Loucy (cell line): ENCODE measurements at regions not wholly inside any gene's neighbourhood (a gene's known extent, or its start where the extent isn't known, plus 50 kb on each side); places are given as distances from the start of the nearest gene placed in this dataset.

ENCODE experiments used
- H2AFZ ChIP-seq: fragments of 200-600 bp; sonication (generic); 2 replicates; pipeline ENCODE4 v1.6.0; 2016; ENCODE audit warnings: antibody characterized with exemption, mild to moderate bottlenecking, low read length, moderate library complexity
- H3F3A ChIP-seq: fragments of 200-600 bp; 2 replicates; pipeline ENCODE4 v1.6.0; 2016; ENCODE audit warnings: antibody characterized with exemption, low read depth, mild to moderate bottlenecking
- H3K27me3 ChIP-seq: fragments of 200-600 bp; sonication (generic); 2 replicates; pipeline ENCODE4 v1.6.1; 2014; ENCODE audit warnings: low read length, mild to moderate bottlenecking; ENCODE audit not compliant: insufficient read depth, poor library complexity, severe bottlenecking
- H3K36me3 ChIP-seq: fragments of 200-600 bp; sonication (generic); 2 replicates; pipeline ENCODE4 v1.6.1; 2016; ENCODE audit warnings: low read length; ENCODE audit not compliant: insufficient read depth
- H3K4me1 ChIP-seq: fragments of 200-600 bp; sonication (generic); 2 replicates; pipeline ENCODE4 v1.5.1; 2014; ENCODE audit warnings: low read length, mild to moderate bottlenecking; ENCODE audit not compliant: insufficient read depth, poor library complexity, severe bottlenecking
- H3K4me2 ChIP-seq: fragments of 200-600 bp; sonication (generic); 2 replicates; pipeline ENCODE4 v1.6.0; 2014; ENCODE audit warnings: antibody characterized with exemption, low read length, low read depth, mild to moderate bottlenecking; ENCODE audit not compliant: poor library complexity, severe bottlenecking
- H3K4me3 ChIP-seq: fragments of 200-600 bp; sonication (generic); 2 replicates; pipeline ENCODE4 v1.5.1; 2014; ENCODE audit warnings: low read length, mild to moderate bottlenecking, mixed read lengths; ENCODE audit not compliant: poor library complexity, severe bottlenecking
- H3K79me2 ChIP-seq: fragments of 200-600 bp; sonication (generic); 2 replicates; pipeline ENCODE4 v1.6.1; 2014; ENCODE audit warnings: low read length; ENCODE audit not compliant: insufficient read depth
- H3K9ac ChIP-seq: fragments of 200-600 bp; sonication (generic); 2 replicates; pipeline ENCODE4 v1.6.0; 2014; ENCODE audit warnings: mild to moderate bottlenecking, low read depth, low read length, moderate library complexity; ENCODE audit not compliant: poor library complexity, severe bottlenecking
- H3K9me2 ChIP-seq: fragments of 200-600 bp; sonication (generic); replicated peaks from 2 replicates; pipeline ENCODE4 v1.6.1; 2016; ENCODE audit warnings: low read depth, low read length, mixed read lengths
- H3K9me3 ChIP-seq: fragments of 200-600 bp; sonication (generic); 2 replicates; pipeline ENCODE4 v1.6.1; 2014; ENCODE audit warnings: mild to moderate bottlenecking, antibody characterized with exemption, low read length, low read depth; ENCODE audit not compliant: insufficient read depth
- H4K20me1 ChIP-seq: fragments of 200-600 bp; sonication (generic); 2 replicates; pipeline ENCODE4 v1.6.0; 2014; ENCODE audit warnings: antibody characterized with exemption, low read length, mild to moderate bottlenecking; ENCODE audit not compliant: insufficient read depth, poor library complexity, severe bottlenecking
- CTCF ChIP-seq: fragments of 200-600 bp; sonication (generic); conservative IDR thresholded peaks from 2 replicates; pipeline ENCODE4 v1.5.1; 2014; ENCODE audit warnings: mild to moderate bottlenecking, antibody characterized with exemption, low read length
- EZH2phosphoT487 ChIP-seq: fragments of 200-600 bp; IDR thresholded peaks from 2 replicates; pipeline ENCODE4 v1.6.1; 2018; ENCODE audit warnings: antibody characterized with exemption, mild to moderate bottlenecking, moderate library complexity, borderline replicate concordance

- no peaks in the 10 kb centered on the region for H3K9me2 ChIP-seq
- H3K4me1 ChIP-seq = no peaks in the 10 kb centered on the region
- no peak overlapping the region for H2AFZ ChIP-seq
- H3K36me3 ChIP-seq = no peaks in the 10 kb centered on the region
- no peaks in the 10 kb centered on the region for H3F3A ChIP-seq
- no peaks in the 10 kb centered on the region for H3K9me3 ChIP-seq
- no peak overlapping the region for H3K4me2 ChIP-seq
- no peaks in the 10 kb centered on the region for H3K79me2 ChIP-seq
- TF ChIP-seq EZH2phosphoT487 = no peak
- TF ChIP-seq CTCF = no peak
- H4K20me1 ChIP-seq = no peaks in the 10 kb centered on the region
- H3K27me3 ChIP-seq = no peaks in the 10 kb centered on the region
- no peak overlapping the region for H3K4me3 ChIP-seq
- no peak overlapping the region for H3K9ac ChIP-seq
Observed at GRCh38 chr5:119745976-119746375, 116.6 kb downstream of the FAM170A start.

- Histone ChIP-seq H3K9me2 (no peaks in the 10 kb centered on the region), H4K20me1 (no peaks in the 10 kb centered on the region), H3K79me2 (no peaks in the 10 kb centered on the region), H3K4me1 (no peaks in the 10 kb centered on the region), H3K4me3 (no peak overlapping the region), H3K4me2 (no peak overlapping the region), H3K9me3 (no peaks in the 10 kb centered on the region), H3K36me3 (no peaks in the 10 kb centered on the region), H3K9ac (no peak overlapping the region), H2AFZ (no peak overlapping the region), H3F3A (no peaks in the 10 kb centered on the region), H3K27me3 (no peaks in the 10 kb centered on the region)
- TF ChIP-seq EZH2phosphoT487 = no peak
- no peak for TF ChIP-seq CTCF
Observed at GRCh38 chr5:119746984-119747383, 117.6 kb downstream of the FAM170A start.

- no peaks in the 10 kb centered on the region for H3K9me2 ChIP-seq
- no peaks in the 10 kb centered on the region for H3K4me1 ChIP-seq
- no peaks in the 10 kb centered on the region for H3K36me3 ChIP-seq
- no peaks in the 10 kb centered on the region for H3K79me2 ChIP-seq
- H2AFZ ChIP-seq = no peak overlapping the region
- H3K9ac ChIP-seq = no peak overlapping the region
- no peaks in the 10 kb centered on the region for H3F3A ChIP-seq
- no peak for TF ChIP-seq EZH2phosphoT487
- TF ChIP-seq CTCF = no peak
- H3K27me3 ChIP-seq = no peaks in the 10 kb centered on the region
- no peaks in the 10 kb centered on the region for H4K20me1 ChIP-seq
- H3K4me3 ChIP-seq = no peak overlapping the region
- no peak overlapping the region for H3K4me2 ChIP-seq
- H3K9me3 ChIP-seq = no peaks in the 10 kb centered on the region
Observed at GRCh38 chr5:119750887-119751733, 121.8 kb downstream of the FAM170A start.
